Fibroblast of mammary gland (primary cell): ENCODE measurements at regions not wholly inside any gene's neighbourhood (a gene's known extent, or its start where the extent isn't known, plus 50 kb on each side); places are given as distances from the start of the nearest gene placed in this dataset.

Experiments
- DNase-seq: peaks from one replicate; pipeline ENCODE4 v3.0.0-alpha.2; 2010; ENCODE audit warnings: low read depth
- H3K4me3 ChIP-seq: 2 replicates; pipeline ENCODE4 v1.5.1; 2011; ENCODE audit warnings: low read depth, mild to moderate bottlenecking, low read length, moderate library complexity; ENCODE audit not compliant: control insufficient read depth
- CTCF ChIP-seq: conservative IDR thresholded peaks from 2 replicates; pipeline ENCODE4 v1.5.1; 2011; ENCODE audit warnings: low read depth, low read length, inconsistent platforms; ENCODE audit not compliant: control insufficient read depth, insufficient read depth

- no peak overlapping the region for H3K4me3 ChIP-seq
- TF ChIP-seq CTCF = no peak
- DNase-seq = no peak
Measured at GRCh38 chr4:133812954-133813353, 388.6 kb downstream of the PABPC4L start.

- no peak for DNase-seq
- H3K4me3 ChIP-seq = no peak overlapping the region
- TF ChIP-seq CTCF = no peak
Measured at GRCh38 chr4:133812236-133812635, 389.4 kb downstream of the PABPC4L start.

- no peak for TF ChIP-seq CTCF
- no peak overlapping the region for H3K4me3 ChIP-seq
- no peak for DNase-seq
Measured at GRCh38 chr4:133808151-133808550, 393.4 kb downstream of the PABPC4L start.

GRCh38 chr4:133803341-133803740 lies 398.2 kb downstream of the PABPC4L start:
- no peak for DNase-seq
- TF ChIP-seq CTCF = no peak
- no peak overlapping the region for H3K4me3 ChIP-seq

- TF ChIP-seq CTCF = no peak
- H3K4me3 ChIP-seq = no peak overlapping the region
- DNase-seq = peak; percentile 40
Measured at GRCh38 chr4:133802359-133803140, 399.0 kb downstream of the PABPC4L start.

GRCh38 chr4:133801883-133802282 lies 399.7 kb downstream of the PABPC4L start:
- TF ChIP-seq CTCF = no peak
- DNase-seq = no peak
- no peak overlapping the region for H3K4me3 ChIP-seq

GRCh38 chr4:133800966-133801365 lies 400.6 kb downstream of the PABPC4L start:
- H3K4me3 ChIP-seq = no peak overlapping the region
- DNase-seq = no peak
- TF ChIP-seq CTCF = no peak
